ENCODE measurements at regions not wholly inside any gene's neighbourhood (a gene's known extent, or its start where the extent isn't known, plus 50 kb on each side); places are given as distances from the start of the nearest gene placed in this dataset.
"Not testable (repeated sequence)": the region's sequence is repeated elsewhere in the genome, so short reads cannot be mapped to it uniquely, and the experiment has no call there.

DNA sequence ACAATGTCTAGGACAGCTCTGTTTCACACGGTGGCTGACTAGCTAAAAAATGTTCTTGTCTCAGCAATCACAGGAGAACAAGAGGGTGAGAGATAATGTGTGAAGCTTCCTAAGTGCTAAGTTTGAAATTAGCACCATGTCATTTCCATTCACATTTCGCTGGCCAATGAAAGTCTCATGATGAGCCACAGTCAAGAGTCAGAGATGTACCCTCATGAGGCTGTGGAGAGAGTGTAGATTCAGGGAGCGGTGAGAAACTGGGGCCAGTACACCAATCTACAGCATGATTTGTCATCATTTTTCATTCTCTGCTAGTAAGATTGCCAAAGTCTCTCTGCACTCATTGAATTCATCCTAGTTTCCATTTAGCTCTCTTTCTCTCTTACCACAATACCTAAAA, 97.9 kb downstream of the FAM72B start:
- TF ChIP-seq, protein P1, sequence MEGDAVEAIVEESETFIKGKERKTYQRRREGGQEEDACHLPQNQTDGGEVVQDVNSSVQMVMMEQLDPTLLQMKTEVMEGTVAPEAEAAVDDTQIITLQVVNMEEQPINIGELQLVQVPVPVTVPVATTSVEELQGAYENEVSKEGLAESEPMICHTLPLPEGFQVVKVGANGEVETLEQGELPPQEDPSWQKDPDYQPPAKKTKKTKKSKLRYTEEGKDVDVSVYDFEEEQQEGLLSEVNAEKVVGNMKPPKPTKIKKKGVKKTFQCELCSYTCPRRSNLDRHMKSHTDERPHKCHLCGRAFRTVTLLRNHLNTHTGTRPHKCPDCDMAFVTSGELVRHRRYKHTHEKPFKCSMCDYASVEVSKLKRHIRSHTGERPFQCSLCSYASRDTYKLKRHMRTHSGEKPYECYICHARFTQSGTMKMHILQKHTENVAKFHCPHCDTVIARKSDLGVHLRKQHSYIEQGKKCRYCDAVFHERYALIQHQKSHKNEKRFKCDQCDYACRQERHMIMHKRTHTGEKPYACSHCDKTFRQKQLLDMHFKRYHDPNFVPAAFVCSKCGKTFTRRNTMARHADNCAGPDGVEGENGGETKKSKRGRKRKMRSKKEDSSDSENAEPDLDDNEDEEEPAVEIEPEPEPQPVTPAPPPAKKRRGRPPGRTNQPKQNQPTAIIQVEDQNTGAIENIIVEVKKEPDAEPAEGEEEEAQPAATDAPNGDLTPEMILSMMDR (IDR thresholded peaks at IDR 0.05 in 8 of 11, conservative IDR thresholded peaks at IDR 0.05 in 3 of 11): not testable (repeated sequence)
- not testable (repeated sequence) for TF ChIP-seq POLR2A (IDR thresholded peaks at IDR 0.05)
